RKO (cell line): ENCODE measurements at regions not wholly inside any gene's neighbourhood (a gene's known extent, or its start where the extent isn't known, plus 50 kb on each side); places are given as distances from the start of the nearest gene placed in this dataset.
"Not testable (repeated sequence)": the region's sequence is repeated elsewhere in the genome, so short reads cannot be mapped to it uniquely, and the experiment has no call there.

Source experiments
- DNase-seq: peaks from one replicate; pipeline ENCODE4 v3.0.0-alpha.2; 2016; ENCODE audit warnings: low spot score

GRCh38 chr2:77725045-77725444 lies 202.9 kb upstream of the LRRTM4 start:
- DNase-seq = no peak

GRCh38 chr2:77734662-77735340 lies 212.6 kb upstream of the LRRTM4 start:
- DNase-seq = not testable (repeated sequence)

GRCh38 chr2:77737236-77737635 lies 215.1 kb upstream of the LRRTM4 start:
- no peak for DNase-seq

GRCh38 chr2:77746780-77747179 lies 224.6 kb upstream of the LRRTM4 start:
- DNase-seq = no peak

- DNase-seq = not testable (repeated sequence)
Observed at GRCh38 chr2:77753710-77754345, 231.7 kb upstream of the LRRTM4 start.

- DNase-seq = no peak
Observed at GRCh38 chr2:77767388-77768076, 245.4 kb upstream of the LRRTM4 start.

GRCh38 chr2:77768508-77768907 lies 246.3 kb upstream of the LRRTM4 start:
- DNase-seq = no peak

GRCh38 chr2:77778917-77779316 lies 256.7 kb upstream of the LRRTM4 start:
- DNase-seq = no peak

- not testable (repeated sequence) for DNase-seq
Observed at GRCh38 chr2:77793500-77793899, 271.3 kb upstream of the LRRTM4 start.

GRCh38 chr2:77796397-77796796 lies 274.2 kb upstream of the LRRTM4 start:
- no peak for DNase-seq

GRCh38 chr2:77797088-77797487 lies 274.9 kb upstream of the LRRTM4 start:
- no peak for DNase-seq

- DNase-seq = no peak
Observed at GRCh38 chr2:77800410-77800809, 278.2 kb upstream of the LRRTM4 start.

- no peak for DNase-seq
Observed at GRCh38 chr2:77807531-77808215, 285.5 kb upstream of the LRRTM4 start.

- no peak for DNase-seq
Observed at GRCh38 chr2:77808599-77808998, 286.4 kb upstream of the LRRTM4 start.

GRCh38 chr2:77813599-77813998 lies 291.4 kb upstream of the LRRTM4 start:
- DNase-seq = no peak

GRCh38 chr2:77816618-77817017 lies 294.4 kb upstream of the LRRTM4 start:
- DNase-seq = no peak

- DNase-seq = no peak
Observed at GRCh38 chr2:77818186-77818585, 296.0 kb upstream of the LRRTM4 start.

GRCh38 chr2:77823028-77823427 lies 300.9 kb upstream of the LRRTM4 start:
- no peak for DNase-seq

GRCh38 chr2:77831060-77831459 lies 308.9 kb upstream of the LRRTM4 start:
- DNase-seq = no peak

GRCh38 chr2:77831471-77831870 lies 309.3 kb upstream of the LRRTM4 start:
- DNase-seq = no peak

GRCh38 chr2:77831898-77832297 lies 309.7 kb upstream of the LRRTM4 start:
- no peak for DNase-seq

GRCh38 chr2:77834360-77835002 lies 312.3 kb upstream of the LRRTM4 start:
- no peak for DNase-seq
